HepG2 (cell line): ENCODE measurements at regions not wholly inside any gene's neighbourhood (a gene's known extent, or its start where the extent isn't known, plus 50 kb on each side); places are given as distances from the start of the nearest gene placed in this dataset.

ENCODE experiments used
- ESRRA ChIP-seq: sonication (generic); formaldehyde crosslinking; IDR thresholded peaks from 2 replicates; pipeline ENCODE4 v1.5.1; 2020; ENCODE audit warnings: mild to moderate bottlenecking, low read depth, missing genetic modification reagents
- HDAC1 ChIP-seq: sonication (generic); formaldehyde crosslinking; IDR thresholded peaks from 2 replicates; pipeline ENCODE4 v1.5.1; 2020; ENCODE audit warnings: mild to moderate bottlenecking, missing genetic modification reagents
- POLR2AphosphoS5 ChIP-seq: IDR thresholded peaks from 2 replicates; pipeline ENCODE4 v1.6.1; 2012; ENCODE audit warnings: low read depth, low read length
- RAD21 ChIP-seq: fragments of 450-650 bp; formaldehyde crosslinking; IDR thresholded peaks from 2 replicates; pipeline ENCODE4 v1.5.0; 2020; ENCODE audit warnings: mild to moderate bottlenecking
- ZMAT3 ChIP-seq: sonication (generic); formaldehyde crosslinking; conservative IDR thresholded peaks from 2 replicates; pipeline ENCODE4 v1.7.0; 2021; ENCODE audit warnings: missing genetic modification reagents
- ZNF816 ChIP-seq: sonication (generic); formaldehyde crosslinking; IDR thresholded peaks from 2 replicates; pipeline ENCODE4 v1.8.0; 2022; ENCODE audit warnings: missing genetic modification reagents, mild to moderate bottlenecking, borderline replicate concordance

- TF ChIP-seq ESRRA (CRISPR knock-in tag) (no peak), RAD21 (CRISPR knock-in tag) (no peak), HDAC1 (CRISPR knock-in tag) (no peak), ZMAT3 (no peak), ZNF816 (no peak), POLR2AphosphoS5 (no peak)
Measured at GRCh38 chr5:175590471-175590881, 67.4 kb upstream of the HRH2 start.
